ENCODE measurements at regions not wholly inside any gene's neighbourhood (a gene's known extent, or its start where the extent isn't known, plus 50 kb on each side); places are given as distances from the start of the nearest gene placed in this dataset.

- no peak for FAIRE-seq
- no TSS peak for BruUV-seq (replicated peaks)
- DNase-seq (ENCODE audit: low read depth, low spot score): no peak
- no peaks in the 10 kb centered on the region for H3K79me2 ChIP-seq (ENCODE audit: control insufficient read depth, insufficient read depth, low read length)
- no peak overlapping the region for H3K4me3 ChIP-seq (replicated peaks in 1 of 3; ENCODE audit: insufficient read depth in 1 of 3, low read depth in 1 of 3, low read length in 3 of 3)
- CTCF ChIA-PET: no interaction called here
- POLR2A ChIA-PET: no interaction called here
- intact Hi-C loops (cut with micrococcal nuclease) (no loop called here), dilution Hi-C loops (cut with MboI; ENCODE audit: extremely low pct_ligation_motif_present, low sequenced_read_pairs) (no loop called here)
- no peaks in the 10 kb centered on the region for H3K27me3 ChIP-seq (ENCODE audit: control insufficient read depth in 2 of 2, insufficient read depth in 2 of 2, low read length in 2 of 2)
- H3K9me3 ChIP-seq (replicated peaks; ENCODE audit: control insufficient read depth, insufficient read depth, low read length): peaks cover 3% of the 10 kb centered on the region
- no peak overlapping the region for H2AFZ ChIP-seq (ENCODE audit: low read depth, low read length)
- H3K9ac ChIP-seq (replicated peaks; ENCODE audit: extremely low read depth, insufficient read depth, low read length): no peak overlapping the region
- H3K4me1 ChIP-seq (ENCODE audit: control insufficient read depth, extremely low read depth, insufficient read depth, low read length): no peaks in the 10 kb centered on the region
- H3K9me1 ChIP-seq (replicated peaks; ENCODE audit: control insufficient read depth, extremely low read depth, insufficient read depth, low read length): no peaks in the 10 kb centered on the region
- TF ChIP-seq, protein P1, sequence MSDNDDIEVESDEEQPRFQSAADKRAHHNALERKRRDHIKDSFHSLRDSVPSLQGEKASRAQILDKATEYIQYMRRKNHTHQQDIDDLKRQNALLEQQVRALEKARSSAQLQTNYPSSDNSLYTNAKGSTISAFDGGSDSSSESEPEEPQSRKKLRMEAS (IDR thresholded peaks at IDR 0.05; ENCODE audit: insufficient read depth, insufficient read length): no peak
- TF ChIP-seq EZH2 (IDR thresholded peaks at IDR 0.05; ENCODE audit: borderline replicate concordance, low read depth, low read length, severe bottlenecking): no peak
- TF ChIP-seq GATA2 (IDR thresholded peaks at IDR 0.05; ENCODE audit: insufficient read depth, insufficient read length, low read depth, low read length): no peak
- TF ChIP-seq FOS (IDR thresholded peaks at IDR 0.05; ENCODE audit: borderline replicate concordance, insufficient read depth, low read length): no peak
- TF ChIP-seq, protein P2, sequence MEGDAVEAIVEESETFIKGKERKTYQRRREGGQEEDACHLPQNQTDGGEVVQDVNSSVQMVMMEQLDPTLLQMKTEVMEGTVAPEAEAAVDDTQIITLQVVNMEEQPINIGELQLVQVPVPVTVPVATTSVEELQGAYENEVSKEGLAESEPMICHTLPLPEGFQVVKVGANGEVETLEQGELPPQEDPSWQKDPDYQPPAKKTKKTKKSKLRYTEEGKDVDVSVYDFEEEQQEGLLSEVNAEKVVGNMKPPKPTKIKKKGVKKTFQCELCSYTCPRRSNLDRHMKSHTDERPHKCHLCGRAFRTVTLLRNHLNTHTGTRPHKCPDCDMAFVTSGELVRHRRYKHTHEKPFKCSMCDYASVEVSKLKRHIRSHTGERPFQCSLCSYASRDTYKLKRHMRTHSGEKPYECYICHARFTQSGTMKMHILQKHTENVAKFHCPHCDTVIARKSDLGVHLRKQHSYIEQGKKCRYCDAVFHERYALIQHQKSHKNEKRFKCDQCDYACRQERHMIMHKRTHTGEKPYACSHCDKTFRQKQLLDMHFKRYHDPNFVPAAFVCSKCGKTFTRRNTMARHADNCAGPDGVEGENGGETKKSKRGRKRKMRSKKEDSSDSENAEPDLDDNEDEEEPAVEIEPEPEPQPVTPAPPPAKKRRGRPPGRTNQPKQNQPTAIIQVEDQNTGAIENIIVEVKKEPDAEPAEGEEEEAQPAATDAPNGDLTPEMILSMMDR (IDR thresholded peaks at IDR 0.05; ENCODE audit: extremely low read depth in 1 of 2, insufficient read depth in 1 of 2, low read depth in 1 of 2, low read length in 2 of 2): no peak
- TF ChIP-seq MYC (IDR thresholded peaks at IDR 0.05; ENCODE audit: low read depth, low read length): no peak
- no peak for TF ChIP-seq POLR2AphosphoS5 (IDR thresholded peaks at IDR 0.05; ENCODE audit: insufficient read depth, low read depth, low read length)
- TF ChIP-seq JUN (IDR thresholded peaks at IDR 0.05; ENCODE audit: borderline replicate concordance, insufficient read depth, insufficient read length, low read depth): no peak
- no peak for TF ChIP-seq POLR2A (IDR thresholded peaks at IDR 0.05; ENCODE audit: low read depth, low read length)
- no peaks in the 10 kb centered on the region for H3K36me3 ChIP-seq (ENCODE audit: control insufficient read depth in 2 of 2, extremely low read depth in 1 of 2, insufficient read depth in 2 of 2, low read length in 2 of 2)
- no peak overlapping the region for H3K4me2 ChIP-seq (ENCODE audit: insufficient read depth, low read length)
- H3K27ac ChIP-seq (ENCODE audit: insufficient read depth, low read depth, low read length): no peak overlapping the region
- H4K20me1 ChIP-seq (replicated peaks; ENCODE audit: control insufficient read depth, extremely low read depth, insufficient read depth, low read length): no peaks in the 10 kb centered on the region
These were observed 1319.1 kb downstream of the TMEM121 start for GRCh38 chr14:106845286-106846087.

All from endothelial cell of umbilical vein (primary cell).